HFF-Myc (cell line): ENCODE measurements at regions not wholly inside any gene's neighbourhood (a gene's known extent, or its start where the extent isn't known, plus 50 kb on each side); places are given as distances from the start of the nearest gene placed in this dataset.
"Not testable (repeated sequence)": the region's sequence is repeated elsewhere in the genome, so short reads cannot be mapped to it uniquely, and the experiment has no call there.

Experiments used
- DNase-seq: peaks from one replicate; pipeline ENCODE4 v3.0.0-alpha.2; 2011; ENCODE audit warnings: low read depth; ENCODE audit errors: extremely low read depth
- H3K4me3 ChIP-seq: replicated peaks from 2 replicates; pipeline ENCODE4 v1.5.1; 2011; ENCODE audit warnings: low read depth, mild to moderate bottlenecking, control low read depth, low read length
- TF ChIP-seq, protein P1 (sequence below): IDR thresholded peaks from 2 replicates; pipeline ENCODE4 v1.5.1; 2012; ENCODE audit warnings: mild to moderate bottlenecking, low read depth, low read length, control low read depth; ENCODE audit errors: missing control alignments

GRCh38 chr2:7648221-7648795 lies 731.1 kb downstream of the RNF144A start:
- TF ChIP-seq, protein P1, sequence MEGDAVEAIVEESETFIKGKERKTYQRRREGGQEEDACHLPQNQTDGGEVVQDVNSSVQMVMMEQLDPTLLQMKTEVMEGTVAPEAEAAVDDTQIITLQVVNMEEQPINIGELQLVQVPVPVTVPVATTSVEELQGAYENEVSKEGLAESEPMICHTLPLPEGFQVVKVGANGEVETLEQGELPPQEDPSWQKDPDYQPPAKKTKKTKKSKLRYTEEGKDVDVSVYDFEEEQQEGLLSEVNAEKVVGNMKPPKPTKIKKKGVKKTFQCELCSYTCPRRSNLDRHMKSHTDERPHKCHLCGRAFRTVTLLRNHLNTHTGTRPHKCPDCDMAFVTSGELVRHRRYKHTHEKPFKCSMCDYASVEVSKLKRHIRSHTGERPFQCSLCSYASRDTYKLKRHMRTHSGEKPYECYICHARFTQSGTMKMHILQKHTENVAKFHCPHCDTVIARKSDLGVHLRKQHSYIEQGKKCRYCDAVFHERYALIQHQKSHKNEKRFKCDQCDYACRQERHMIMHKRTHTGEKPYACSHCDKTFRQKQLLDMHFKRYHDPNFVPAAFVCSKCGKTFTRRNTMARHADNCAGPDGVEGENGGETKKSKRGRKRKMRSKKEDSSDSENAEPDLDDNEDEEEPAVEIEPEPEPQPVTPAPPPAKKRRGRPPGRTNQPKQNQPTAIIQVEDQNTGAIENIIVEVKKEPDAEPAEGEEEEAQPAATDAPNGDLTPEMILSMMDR: no peak
- no peak overlapping the region for H3K4me3 ChIP-seq
- no peak for DNase-seq

GRCh38 chr2:7649461-7650228 lies 732.4 kb downstream of the RNF144A start:
- no peak overlapping the region for H3K4me3 ChIP-seq
- TF ChIP-seq, protein P1: no peak
- no peak for DNase-seq

GRCh38 chr2:7653617-7654016 lies 736.4 kb downstream of the RNF144A start:
- no peak overlapping the region for H3K4me3 ChIP-seq
- TF ChIP-seq, protein P1: no peak
- no peak for DNase-seq

- TF ChIP-seq, protein P1: no peak
- DNase-seq: no peak
- H3K4me3 ChIP-seq: no peak overlapping the region
Observed at GRCh38 chr2:7655629-7656028, 738.4 kb downstream of the RNF144A start.

DNA sequence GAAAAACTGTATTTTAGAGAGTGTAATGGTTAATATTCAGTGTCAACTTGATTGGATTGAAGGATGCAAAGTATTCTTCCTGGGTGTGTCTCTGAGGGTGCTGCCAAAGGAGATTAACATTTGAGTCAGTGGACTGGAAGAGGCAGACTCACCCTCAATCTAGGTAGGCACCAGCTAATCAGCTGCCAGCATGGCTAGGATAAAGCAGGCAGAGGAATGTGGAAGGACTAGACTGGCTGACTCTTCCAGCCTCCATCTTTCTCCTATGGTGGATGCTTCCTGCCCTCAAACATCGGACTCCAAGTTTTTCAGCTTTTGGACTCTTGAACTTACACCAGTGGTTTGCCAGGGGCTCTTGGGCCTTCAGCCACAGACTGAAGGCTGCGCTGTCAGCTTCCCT lies 740.3 kb downstream of the RNF144A start:
- H3K4me3 ChIP-seq, DNase-seq: not testable (repeated sequence)

DNA sequence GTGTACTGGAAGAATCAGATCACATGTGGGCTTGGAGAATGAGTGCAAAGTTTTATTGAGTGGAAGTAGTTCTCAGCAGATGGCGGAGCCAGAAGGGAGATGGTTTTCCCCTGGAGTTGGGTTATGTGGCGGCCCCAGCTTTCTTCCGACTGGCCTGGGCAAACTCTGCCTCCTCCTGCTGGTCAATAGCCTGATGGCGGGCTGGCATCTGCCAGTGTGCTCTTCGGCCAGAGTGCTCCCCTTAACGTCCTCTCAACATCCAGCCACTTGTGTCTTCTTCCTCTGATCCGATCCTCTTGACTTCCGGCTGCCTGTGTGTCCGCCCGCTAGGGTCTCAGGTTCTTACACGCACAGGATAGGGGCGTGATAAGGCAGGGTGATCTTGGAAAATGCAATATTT lies 741.3 kb downstream of the RNF144A start:
- H3K4me3 ChIP-seq: no peak overlapping the region
- no peak for DNase-seq
- TF ChIP-seq, protein P1: no peak

- H3K4me3 ChIP-seq: no peak overlapping the region
Observed at GRCh38 chr2:7660816-7661215, 743.6 kb downstream of the RNF144A start.

More at GRCh38 chr2:7660816-7661215, 743.6 kb downstream of the RNF144A start:
- DNase-seq: no peak
- TF ChIP-seq, protein P1: no peak
